ENCODE measurements at regions not wholly inside any gene's neighbourhood (a gene's known extent, or its start where the extent isn't known, plus 50 kb on each side); places are given as distances from the start of the nearest gene placed in this dataset.

DNA sequence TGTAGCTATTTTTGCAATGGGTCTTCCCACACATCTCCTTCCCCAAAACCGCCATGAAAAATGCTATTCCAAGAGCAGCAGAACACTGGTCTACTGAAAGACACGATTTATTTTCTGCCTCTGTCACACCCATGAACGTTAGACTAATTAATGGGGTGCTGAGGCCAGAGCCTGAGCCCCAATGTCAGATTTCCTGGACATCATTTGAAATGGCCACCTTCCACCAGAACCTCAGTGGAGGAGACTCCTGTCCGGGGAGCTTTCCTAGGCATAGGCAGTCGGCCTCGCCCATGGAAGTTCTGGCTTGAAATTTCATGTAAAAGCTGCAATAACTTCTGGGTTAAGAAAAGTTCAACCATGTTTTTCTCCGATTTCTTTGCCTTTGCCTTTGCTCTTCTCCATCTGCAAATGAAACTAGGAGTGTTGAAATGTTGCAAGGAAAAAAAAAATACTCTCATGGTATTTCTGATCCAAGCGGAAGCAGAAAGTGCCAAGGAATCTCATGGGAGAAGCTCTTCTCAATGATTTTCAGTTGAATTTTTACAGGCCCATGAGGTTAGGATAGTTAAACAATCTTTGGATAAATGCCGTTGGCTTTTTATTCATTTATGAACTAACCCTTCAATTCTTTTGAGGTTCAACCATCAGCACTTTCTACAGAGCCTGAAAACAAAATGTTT lies 570.8 kb upstream of the MGMT start:
- Histone ChIP-seq H3K27me3 (peaks cover 0 to 6% (median 0%) of the 10 kb centered on the region in 9 donors), H3K4me3 (no peak overlapping the region), H3K27ac (peak overlapping the region in 9 of 12 donors; percentile 16 to 81 (median 62)), H3K36me3 (no peaks in the 10 kb centered on the region), H3K4me1 (peaks cover 0 to 22% (median 3%) of the 10 kb centered on the region in 12 donors), H3K9me3 (no peaks in the 10 kb centered on the region)
- no peak for TF ChIP-seq POLR2A (IDR thresholded peaks at IDR 0.05)
- TF ChIP-seq, protein P1, sequence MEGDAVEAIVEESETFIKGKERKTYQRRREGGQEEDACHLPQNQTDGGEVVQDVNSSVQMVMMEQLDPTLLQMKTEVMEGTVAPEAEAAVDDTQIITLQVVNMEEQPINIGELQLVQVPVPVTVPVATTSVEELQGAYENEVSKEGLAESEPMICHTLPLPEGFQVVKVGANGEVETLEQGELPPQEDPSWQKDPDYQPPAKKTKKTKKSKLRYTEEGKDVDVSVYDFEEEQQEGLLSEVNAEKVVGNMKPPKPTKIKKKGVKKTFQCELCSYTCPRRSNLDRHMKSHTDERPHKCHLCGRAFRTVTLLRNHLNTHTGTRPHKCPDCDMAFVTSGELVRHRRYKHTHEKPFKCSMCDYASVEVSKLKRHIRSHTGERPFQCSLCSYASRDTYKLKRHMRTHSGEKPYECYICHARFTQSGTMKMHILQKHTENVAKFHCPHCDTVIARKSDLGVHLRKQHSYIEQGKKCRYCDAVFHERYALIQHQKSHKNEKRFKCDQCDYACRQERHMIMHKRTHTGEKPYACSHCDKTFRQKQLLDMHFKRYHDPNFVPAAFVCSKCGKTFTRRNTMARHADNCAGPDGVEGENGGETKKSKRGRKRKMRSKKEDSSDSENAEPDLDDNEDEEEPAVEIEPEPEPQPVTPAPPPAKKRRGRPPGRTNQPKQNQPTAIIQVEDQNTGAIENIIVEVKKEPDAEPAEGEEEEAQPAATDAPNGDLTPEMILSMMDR (IDR thresholded peaks at IDR 0.05), result no peak
- DNase-seq, result peak in 1 of 5 donors; percentile 60
- intact Hi-C loops (cut with DNase I), result no loop called here
- peak; percentile 49 to 75 (median 66) for ATAC-seq
- WGBS, 4 donors, result 55 to 70% (median 68%) methylated on average over 9 of the region's 9 CpGs

DNA sequence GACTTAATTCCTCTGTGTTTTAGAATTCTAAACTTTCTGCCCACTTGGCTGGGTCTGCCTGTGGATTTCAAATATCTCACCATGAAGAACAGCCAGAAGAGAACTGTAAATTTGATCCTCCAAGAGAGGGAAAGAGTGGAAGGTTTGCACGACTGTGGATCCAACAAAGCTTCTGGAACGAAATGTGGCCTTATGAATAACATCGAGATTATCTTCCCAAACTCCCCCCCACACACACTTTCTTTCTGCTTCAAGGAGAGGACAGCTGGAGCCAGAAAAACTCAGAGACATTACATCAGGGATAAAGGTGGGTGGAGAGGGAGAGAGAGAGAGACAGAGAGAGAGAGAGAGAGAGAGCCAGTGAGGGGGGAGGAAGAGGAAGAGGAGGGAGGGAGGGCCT lies 570.1 kb upstream of the MGMT start:
- Histone ChIP-seq H3K27ac (peak overlapping the region in 11 of 12 donors; percentile 16 to 75 (median 62)), H3K36me3 (no peaks in the 10 kb centered on the region), H3K27me3 (peaks cover 0 to 6% (median 0%) of the 10 kb centered on the region in 9 donors), H3K9me3 (no peaks in the 10 kb centered on the region), H3K4me3 (no peak overlapping the region), H3K4me1 (peaks cover 0 to 22% (median 3%) of the 10 kb centered on the region in 12 donors)
- peak; percentile 60 to 85 (median 78) for ATAC-seq
- intact Hi-C loops (cut with DNase I), result no loop called here
- TF ChIP-seq, protein P1 (IDR thresholded peaks at IDR 0.05), result no peak
- no peak for TF ChIP-seq POLR2A (IDR thresholded peaks at IDR 0.05)
- DNase-seq, result no peak
- WGBS, 4 donors, result 55 to 68% (median 60%) methylated on average over 3 of the region's 3 CpGs

DNA sequence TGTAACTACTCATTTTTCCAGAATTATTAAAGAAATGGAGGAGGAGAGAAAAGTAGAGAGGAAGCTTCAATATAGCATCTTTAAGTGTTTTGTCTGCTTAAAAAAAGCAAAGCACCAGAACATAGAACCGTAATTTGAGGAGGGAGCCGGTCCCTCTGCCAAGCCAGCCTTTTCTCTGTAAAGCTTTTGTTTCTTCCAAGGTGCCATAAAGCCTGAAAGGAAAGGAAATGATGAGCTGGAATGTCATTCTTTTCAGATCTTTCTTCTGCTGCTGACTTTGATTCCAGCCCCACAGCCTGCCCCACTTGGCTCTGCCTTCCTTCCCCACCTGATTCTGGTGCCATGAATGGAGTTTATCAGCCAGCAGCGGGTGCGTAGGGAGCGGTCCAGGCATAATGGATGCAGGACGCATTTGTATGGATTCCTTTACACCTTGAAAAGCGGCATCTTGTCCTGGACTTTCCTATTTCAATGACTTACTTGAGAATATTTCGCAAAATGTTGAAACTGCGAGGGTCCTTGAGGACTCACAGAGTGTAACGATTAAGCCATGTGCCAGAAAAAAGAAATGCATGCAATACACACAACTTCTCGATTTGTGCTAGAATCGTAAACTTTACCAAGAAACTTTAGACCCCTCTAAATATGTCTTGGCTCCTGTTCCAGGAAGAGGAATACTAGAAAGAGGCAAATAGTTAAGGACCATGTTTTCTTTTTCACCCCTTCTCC lies 569.5 kb upstream of the MGMT start:
- 72 to 79% (median 76%) methylated on average over 12 of the region's 12 CpGs for WGBS, 4 donors
- peak overlapping the region in 1 of 12 donors; percentile 2 for H3K4me3 ChIP-seq
- peaks cover 0 to 22% (median 3%) of the 10 kb centered on the region in 12 donors for H3K4me1 ChIP-seq
- DNase-seq (no peak), ATAC-seq (no peak)
- H3K9me3 ChIP-seq, result no peaks in the 10 kb centered on the region
- no peaks in the 10 kb centered on the region for H3K36me3 ChIP-seq
- TF ChIP-seq POLR2A (IDR thresholded peaks at IDR 0.05), result no peak
- TF ChIP-seq, protein P1 (IDR thresholded peaks at IDR 0.05), result no peak
- H3K27ac ChIP-seq, result peak overlapping the region in 11 of 12 donors; percentile 0 to 73 (median 61)
- peaks cover 0 to 6% (median 0%) of the 10 kb centered on the region in 9 donors for H3K27me3 ChIP-seq
- intact Hi-C loops (cut with DNase I), result no loop called here
